ENCODE measurements at regions not wholly inside any gene's neighbourhood (a gene's known extent, or its start where the extent isn't known, plus 50 kb on each side); places are given as distances from the start of the nearest gene placed in this dataset.

- Histone ChIP-seq H3K27me3 (ENCODE audit: low read depth) (no peaks in the 10 kb centered on the region), H3K4me1 (no peaks in the 10 kb centered on the region), H3K27ac (replicated peaks) (no peak overlapping the region), H3K36me3 (no peaks in the 10 kb centered on the region), H3K9me3 (replicated peaks) (no peaks in the 10 kb centered on the region), H3K4me3 (no peak overlapping the region)
- TF ChIP-seq, protein P1, sequence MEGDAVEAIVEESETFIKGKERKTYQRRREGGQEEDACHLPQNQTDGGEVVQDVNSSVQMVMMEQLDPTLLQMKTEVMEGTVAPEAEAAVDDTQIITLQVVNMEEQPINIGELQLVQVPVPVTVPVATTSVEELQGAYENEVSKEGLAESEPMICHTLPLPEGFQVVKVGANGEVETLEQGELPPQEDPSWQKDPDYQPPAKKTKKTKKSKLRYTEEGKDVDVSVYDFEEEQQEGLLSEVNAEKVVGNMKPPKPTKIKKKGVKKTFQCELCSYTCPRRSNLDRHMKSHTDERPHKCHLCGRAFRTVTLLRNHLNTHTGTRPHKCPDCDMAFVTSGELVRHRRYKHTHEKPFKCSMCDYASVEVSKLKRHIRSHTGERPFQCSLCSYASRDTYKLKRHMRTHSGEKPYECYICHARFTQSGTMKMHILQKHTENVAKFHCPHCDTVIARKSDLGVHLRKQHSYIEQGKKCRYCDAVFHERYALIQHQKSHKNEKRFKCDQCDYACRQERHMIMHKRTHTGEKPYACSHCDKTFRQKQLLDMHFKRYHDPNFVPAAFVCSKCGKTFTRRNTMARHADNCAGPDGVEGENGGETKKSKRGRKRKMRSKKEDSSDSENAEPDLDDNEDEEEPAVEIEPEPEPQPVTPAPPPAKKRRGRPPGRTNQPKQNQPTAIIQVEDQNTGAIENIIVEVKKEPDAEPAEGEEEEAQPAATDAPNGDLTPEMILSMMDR (IDR thresholded peaks at IDR 0.05; ENCODE audit: borderline replicate concordance): no peak
- no peak for DNase-seq
- intact Hi-C loops (cut with micrococcal nuclease): no loop called here
Measured at GRCh38 chr4:119678761-119679160, 50.2 kb upstream of the PDE5A start.
